GM12878 (cell line): ENCODE measurements at regions not wholly inside any gene's neighbourhood (a gene's known extent, or its start where the extent isn't known, plus 50 kb on each side); places are given as distances from the start of the nearest gene placed in this dataset.

ENCODE experiments used
- ATAC-seq: fragments of 200-7000 bp; cut with Tn5 transposase; 3 replicates; pipeline ENCODE4 v1.9.1; 2020; ENCODE audit warnings: mild to moderate bottlenecking, moderate library complexity
- BruUV-seq: library from RNA; stranded (reverse); fragments of 400-500 nt; replicated peaks from 2 replicates; lab custom pipeline; 2021; lab: Mats Ljungman, UMichigan
- CTCF ChIA-PET: fragments of 300-600 bp; sonication (Branson Sonifier 250); formaldehyde crosslinking; extraction: SDS; loops from one replicate; lab custom pipeline; 2021; ENCODE audit warnings: inconsistent platforms; lab: Yijun Ruan, JAX
- POLR2A ChIA-PET: fragments of 350-600 bp; formaldehyde crosslinking; extraction: SDS; loops from one replicate; lab custom pipeline; 2021; ENCODE audit warnings: inconsistent platforms; lab: Charles Lee
- RAD21 ChIA-PET: fragments of 300-600 bp; sonication (Branson Sonifier 250); formaldehyde crosslinking; loops from one replicate; lab custom pipeline; 2023; ENCODE audit warnings: antibody characterized with exemption; ENCODE audit not compliant: unreplicated experiment; lab: Charles Lee
- SMC1A ChIA-PET: fragments of 300-600 bp; sonication (Branson Sonifier 250); formaldehyde crosslinking; loops from one replicate; lab custom pipeline; 2023; ENCODE audit not compliant: unreplicated experiment, uncharacterized antibody; lab: Charles Lee
- DNase-seq: peaks from one replicate; pipeline ENCODE4 v3.0.0-alpha.2; 2011; ENCODE audit warnings: low read depth, low spot score
- FAIRE-seq: peaks from 3 replicates; lab custom pipeline; 2011; peaks lifted over from hg19 to GRCh38; lab: Jason Lieb, UNC
- H2AFZ ChIP-seq: 2 replicates; pipeline ENCODE4 v1.6.0; 2011; ENCODE audit warnings: low read depth, low read length, control low read depth; ENCODE audit not compliant: control insufficient read depth
- H3K27ac ChIP-seq: 2 replicates; pipeline ENCODE4 v1.5.1; 2011; ENCODE audit warnings: control low read depth; ENCODE audit not compliant: control insufficient read depth, insufficient read depth
- H3K27me3 ChIP-seq, 2 experiments: replicated peaks in 1 of 2; 2 replicates each; pipeline versions ENCODE4 v1.6.0 to v1.6.1; 2011; ENCODE audit warnings: low read length in 1 of 2; ENCODE audit not compliant: control insufficient read depth in 2 of 2, insufficient read depth in 2 of 2
- H3K36me3 ChIP-seq, 2 experiments: 2 replicates each; pipeline ENCODE4 v1.5.1; 2011; ENCODE audit warnings: low read length in 1 of 2; ENCODE audit not compliant: control insufficient read depth in 2 of 2, insufficient read depth in 2 of 2
- H3K4me1 ChIP-seq: 2 replicates; pipeline ENCODE4 v1.6.1; 2011; ENCODE audit warnings: mild to moderate bottlenecking, low read length, moderate library complexity, mixed read lengths; ENCODE audit not compliant: control insufficient read depth, insufficient read depth
- H3K4me2 ChIP-seq: 2 replicates; pipeline ENCODE4 v1.6.0; 2011; ENCODE audit warnings: control low read depth; ENCODE audit not compliant: control insufficient read depth, insufficient read depth
- H3K4me3 ChIP-seq: fragments of 200-600 bp; sonication (generic); 2 replicates; pipeline ENCODE4 v1.5.1; 2016
- H3K79me2 ChIP-seq: 2 replicates; pipeline ENCODE4 v1.6.0; 2011; ENCODE audit warnings: low read length; ENCODE audit not compliant: control insufficient read depth, insufficient read depth
- H3K9ac ChIP-seq: 2 replicates; pipeline ENCODE4 v1.8.0; 2011; ENCODE audit warnings: low read length, control low read depth, mixed read lengths; ENCODE audit not compliant: control insufficient read depth, insufficient read depth
- H3K9me3 ChIP-seq: replicated peaks from 3 replicates; pipeline ENCODE4 v1.5.1; 2011; ENCODE audit warnings: mild to moderate bottlenecking, low read length; ENCODE audit not compliant: control insufficient read depth, insufficient read depth
- H4K20me1 ChIP-seq: 2 replicates; pipeline ENCODE4 v1.6.0; 2011; ENCODE audit not compliant: control insufficient read depth, insufficient read depth
- GATAD2B ChIP-seq: fragments of 450-650 bp; conservative IDR thresholded peaks from 2 replicates; pipeline ENCODE4 v1.6.1; 2017; ENCODE audit warnings: low read depth, mild to moderate bottlenecking, moderate library complexity
- MEF2B ChIP-seq: fragments of 450-650 bp; IDR thresholded peaks from 2 replicates; pipeline ENCODE4 v1.6.1; 2018; ENCODE audit warnings: mild to moderate bottlenecking, moderate library complexity; ENCODE audit not compliant: partially characterized antibody, poor library complexity, severe bottlenecking
- MTA3 ChIP-seq: IDR thresholded peaks from 2 replicates; pipeline ENCODE4 v1.6.1; 2012; ENCODE audit warnings: low read length, inconsistent platforms, borderline replicate concordance
- PAX5 ChIP-seq: IDR thresholded peaks from 2 replicates; pipeline ENCODE4 v1.6.1; 2011; ENCODE audit warnings: low read depth, low read length, borderline replicate concordance
- RUNX3 ChIP-seq: IDR thresholded peaks from 2 replicates; pipeline ENCODE4 v1.6.1; 2012; ENCODE audit warnings: low read length, inconsistent platforms
- SMARCA5 ChIP-seq: fragments of 450-650 bp; IDR thresholded peaks from 2 replicates; pipeline ENCODE4 v1.6.1; 2017; ENCODE audit warnings: mild to moderate bottlenecking
- SPI1 ChIP-seq: IDR thresholded peaks from 2 replicates; pipeline ENCODE4 v1.6.1; 2011; ENCODE audit warnings: low read depth, mild to moderate bottlenecking, low read length, moderate library complexity, borderline replicate concordance; ENCODE audit not compliant: insufficient read depth
- WGBS: methylation state at CpG from one replicate; pipeline ENCODE4 v1.1.6; 2016; ENCODE audit warnings: low lambda C conversion rate; ENCODE audit not compliant: insufficient replicate concordance, insufficient coverage; ENCODE audit errors: missing lambda C conversion rate; 5-methylcytosine and 5-hydroxymethylcytosine counted together
- in situ Hi-C: fragments of 300-500 bp; cut with MboI; formaldehyde crosslinking; loops from 9 replicates; pipeline ENCODE4 v1.14.3; 2018; ENCODE audit warnings: mixed read lengths
- intact Hi-C: fragments of 100-400 bp; cut with micrococcal nuclease; formaldehyde crosslinking; loops from one replicate; pipeline ENCODE4 v1.14.2; 2022; ENCODE audit not compliant: unreplicated experiment
- TF ChIP-seq, protein P1 (sequence below): fragments of 450-650 bp; formaldehyde crosslinking; IDR thresholded peaks from 2 replicates; pipeline ENCODE4 v1.5.0; 2022; ENCODE audit warnings: mild to moderate bottlenecking, missing genetic modification characterization
- TF ChIP-seq, protein P2 (sequence below): IDR thresholded peaks from 2 replicates; pipeline ENCODE4 v1.6.1; 2011; ENCODE audit warnings: borderline replicate concordance, low read depth, mild to moderate bottlenecking, moderate library complexity, mixed read lengths, low read length; ENCODE audit not compliant: insufficient read depth; ENCODE audit errors: extremely low read length

GRCh38 chr1:208852911-208853310 is 608.7 kb upstream of the PLXNA2 start (continued):
- TF ChIP-seq, protein P1, sequence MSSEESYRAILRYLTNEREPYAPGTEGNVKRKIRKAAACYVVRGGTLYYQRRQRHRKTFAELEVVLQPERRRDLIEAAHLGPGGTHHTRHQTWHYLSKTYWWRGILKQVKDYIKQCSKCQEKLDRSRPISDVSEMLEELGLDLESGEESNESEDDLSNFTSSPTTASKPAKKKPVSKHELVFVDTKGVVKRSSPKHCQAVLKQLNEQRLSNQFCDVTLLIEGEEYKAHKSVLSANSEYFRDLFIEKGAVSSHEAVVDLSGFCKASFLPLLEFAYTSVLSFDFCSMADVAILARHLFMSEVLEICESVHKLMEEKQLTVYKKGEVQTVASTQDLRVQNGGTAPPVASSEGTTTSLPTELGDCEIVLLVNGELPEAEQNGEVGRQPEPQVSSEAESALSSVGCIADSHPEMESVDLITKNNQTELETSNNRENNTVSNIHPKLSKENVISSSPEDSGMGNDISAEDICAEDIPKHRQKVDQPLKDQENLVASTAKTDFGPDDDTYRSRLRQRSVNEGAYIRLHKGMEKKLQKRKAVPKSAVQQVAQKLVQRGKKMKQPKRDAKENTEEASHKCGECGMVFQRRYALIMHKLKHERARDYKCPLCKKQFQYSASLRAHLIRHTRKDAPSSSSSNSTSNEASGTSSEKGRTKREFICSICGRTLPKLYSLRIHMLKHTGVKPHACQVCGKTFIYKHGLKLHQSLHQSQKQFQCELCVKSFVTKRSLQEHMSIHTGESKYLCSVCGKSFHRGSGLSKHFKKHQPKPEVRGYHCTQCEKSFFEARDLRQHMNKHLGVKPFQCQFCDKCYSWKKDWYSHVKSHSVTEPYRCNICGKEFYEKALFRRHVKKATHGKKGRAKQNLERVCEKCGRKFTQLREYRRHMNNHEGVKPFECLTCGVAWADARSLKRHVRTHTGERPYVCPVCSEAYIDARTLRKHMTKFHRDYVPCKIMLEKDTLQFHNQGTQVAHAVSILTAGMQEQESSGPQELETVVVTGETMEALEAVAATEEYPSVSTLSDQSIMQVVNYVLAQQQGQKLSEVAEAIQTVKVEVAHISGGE (CRISPR knock-in tag): no peak

- TF ChIP-seq SPI1: peak; percentile 51; the same call in 1 of the 2 replicates
- TF ChIP-seq RUNX3: peak; percentile 82
- no peak for TF ChIP-seq MTA3
- TF ChIP-seq GATAD2B: no peak
- peak; percentile 94; the same call in 1 of the 2 replicates for TF ChIP-seq PAX5
- TF ChIP-seq, protein P2, sequence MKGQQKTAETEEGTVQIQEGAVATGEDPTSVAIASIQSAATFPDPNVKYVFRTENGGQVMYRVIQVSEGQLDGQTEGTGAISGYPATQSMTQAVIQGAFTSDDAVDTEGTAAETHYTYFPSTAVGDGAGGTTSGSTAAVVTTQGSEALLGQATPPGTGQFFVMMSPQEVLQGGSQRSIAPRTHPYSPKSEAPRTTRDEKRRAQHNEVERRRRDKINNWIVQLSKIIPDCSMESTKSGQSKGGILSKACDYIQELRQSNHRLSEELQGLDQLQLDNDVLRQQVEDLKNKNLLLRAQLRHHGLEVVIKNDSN: no peak
- TF ChIP-seq MEF2B: peak; percentile 75
- TF ChIP-seq SMARCA5: no peak
- in situ Hi-C loops: no loop called here
- Histone ChIP-seq H4K20me1 (no peaks in the 10 kb centered on the region), H3K27me3 (peaks cover 0 to 2% of the 10 kb centered on the region in 2 experiments; a peak in 2 of 4 replicates), H3K27ac (no peak overlapping the region), H3K9me3 (no peaks in the 10 kb centered on the region), H3K4me2 (no peak overlapping the region; the same call in 1 of the 2 replicates), H2AFZ (no peak overlapping the region), H3K9ac (no peak overlapping the region), H3K4me1 (peaks cover 9% of the 10 kb centered on the region), H3K4me3 (no peak overlapping the region), H3K36me3 (no peaks in the 10 kb centered on the region), H3K79me2 (no peaks in the 10 kb centered on the region)
- CTCF ChIA-PET: no interaction called here
- intact Hi-C loops: no loop called here
- peak; percentile 70 for ATAC-seq
- BruUV-seq: no TSS peak
- peak; percentile 83 for FAIRE-seq
- SMC1A ChIA-PET: no interaction called here
- WGBS: 0% methylated on average over 1 of the region's 1 CpG
- peak; percentile 41 for DNase-seq
- POLR2A ChIA-PET: no interaction called here
- RAD21 ChIA-PET: no interaction called here
Measured at GRCh38 chr1:208855403-208855802, 611.2 kb upstream of the PLXNA2 start.
